ENCODE measurements at regions not wholly inside any gene's neighbourhood (a gene's known extent, or its start where the extent isn't known, plus 50 kb on each side); places are given as distances from the start of the nearest gene placed in this dataset.

GRCh38 chr7:119936836-119937235 lies 336.1 kb upstream of the KCND2 start:
- TF ChIP-seq EZH2 (IDR thresholded peaks at IDR 0.05; ENCODE audit: borderline replicate concordance, insufficient read depth, low read depth, low read length, poor library complexity, severe bottlenecking): no peak
- no peak for TF ChIP-seq CTCF (IDR thresholded peaks at IDR 0.05)
